Loucy (cell line): ENCODE measurements at regions not wholly inside any gene's neighbourhood (a gene's known extent, or its start where the extent isn't known, plus 50 kb on each side); places are given as distances from the start of the nearest gene placed in this dataset.

Source experiments
- H2AFZ ChIP-seq: fragments of 200-600 bp; sonication (generic); 2 replicates; pipeline ENCODE4 v1.6.0; 2016; ENCODE audit warnings: antibody characterized with exemption, mild to moderate bottlenecking, low read length, moderate library complexity
- H3F3A ChIP-seq: fragments of 200-600 bp; 2 replicates; pipeline ENCODE4 v1.6.0; 2016; ENCODE audit warnings: antibody characterized with exemption, low read depth, mild to moderate bottlenecking
- H3K27me3 ChIP-seq: fragments of 200-600 bp; sonication (generic); 2 replicates; pipeline ENCODE4 v1.6.1; 2014; ENCODE audit warnings: low read length, mild to moderate bottlenecking; ENCODE audit not compliant: insufficient read depth, poor library complexity, severe bottlenecking
- H3K36me3 ChIP-seq: fragments of 200-600 bp; sonication (generic); 2 replicates; pipeline ENCODE4 v1.6.1; 2016; ENCODE audit warnings: low read length; ENCODE audit not compliant: insufficient read depth
- H3K4me1 ChIP-seq: fragments of 200-600 bp; sonication (generic); 2 replicates; pipeline ENCODE4 v1.5.1; 2014; ENCODE audit warnings: low read length, mild to moderate bottlenecking; ENCODE audit not compliant: insufficient read depth, poor library complexity, severe bottlenecking
- H3K4me2 ChIP-seq: fragments of 200-600 bp; sonication (generic); 2 replicates; pipeline ENCODE4 v1.6.0; 2014; ENCODE audit warnings: antibody characterized with exemption, low read length, low read depth, mild to moderate bottlenecking; ENCODE audit not compliant: poor library complexity, severe bottlenecking
- H3K4me3 ChIP-seq: fragments of 200-600 bp; sonication (generic); 2 replicates; pipeline ENCODE4 v1.5.1; 2014; ENCODE audit warnings: low read length, mild to moderate bottlenecking, mixed read lengths; ENCODE audit not compliant: poor library complexity, severe bottlenecking
- H3K79me2 ChIP-seq: fragments of 200-600 bp; sonication (generic); 2 replicates; pipeline ENCODE4 v1.6.1; 2014; ENCODE audit warnings: low read length; ENCODE audit not compliant: insufficient read depth
- H3K9ac ChIP-seq: fragments of 200-600 bp; sonication (generic); 2 replicates; pipeline ENCODE4 v1.6.0; 2014; ENCODE audit warnings: mild to moderate bottlenecking, low read depth, low read length, moderate library complexity; ENCODE audit not compliant: poor library complexity, severe bottlenecking
- H3K9me2 ChIP-seq: fragments of 200-600 bp; sonication (generic); replicated peaks from 2 replicates; pipeline ENCODE4 v1.6.1; 2016; ENCODE audit warnings: low read depth, low read length, mixed read lengths
- H3K9me3 ChIP-seq: fragments of 200-600 bp; sonication (generic); 2 replicates; pipeline ENCODE4 v1.6.1; 2014; ENCODE audit warnings: mild to moderate bottlenecking, antibody characterized with exemption, low read length, low read depth; ENCODE audit not compliant: insufficient read depth
- H4K20me1 ChIP-seq: fragments of 200-600 bp; sonication (generic); 2 replicates; pipeline ENCODE4 v1.6.0; 2014; ENCODE audit warnings: antibody characterized with exemption, low read length, mild to moderate bottlenecking; ENCODE audit not compliant: insufficient read depth, poor library complexity, severe bottlenecking
- CTCF ChIP-seq: fragments of 200-600 bp; sonication (generic); conservative IDR thresholded peaks from 2 replicates; pipeline ENCODE4 v1.5.1; 2014; ENCODE audit warnings: mild to moderate bottlenecking, antibody characterized with exemption, low read length
- EZH2phosphoT487 ChIP-seq: fragments of 200-600 bp; IDR thresholded peaks from 2 replicates; pipeline ENCODE4 v1.6.1; 2018; ENCODE audit warnings: antibody characterized with exemption, mild to moderate bottlenecking, moderate library complexity, borderline replicate concordance

- no peaks in the 10 kb centered on the region for H3K9me3 ChIP-seq
- H3K4me1 ChIP-seq = no peaks in the 10 kb centered on the region
- TF ChIP-seq CTCF (no peak), EZH2phosphoT487 (no peak)
- no peaks in the 10 kb centered on the region for H3F3A ChIP-seq
- H4K20me1 ChIP-seq = no peaks in the 10 kb centered on the region
- no peak overlapping the region for H2AFZ ChIP-seq
- H3K36me3 ChIP-seq = no peaks in the 10 kb centered on the region
- no peak overlapping the region for H3K4me3 ChIP-seq
- no peak overlapping the region for H3K4me2 ChIP-seq
- H3K9me2 ChIP-seq = no peaks in the 10 kb centered on the region
- no peaks in the 10 kb centered on the region for H3K27me3 ChIP-seq
- no peak overlapping the region for H3K9ac ChIP-seq
- H3K79me2 ChIP-seq = no peaks in the 10 kb centered on the region
Measured at GRCh38 chr4:44842531-44842930, 116.2 kb upstream of the GNPDA2 start.

- H3K4me1 ChIP-seq = no peaks in the 10 kb centered on the region
- no peaks in the 10 kb centered on the region for H3K27me3 ChIP-seq
- H3K9me3 ChIP-seq = 0 out of 2 replicates have a peak, but pooled peaks cover 3% of the 10 kb centered on the region
- no peaks in the 10 kb centered on the region for H3K36me3 ChIP-seq
- no peaks in the 10 kb centered on the region for H3K9me2 ChIP-seq
- no peaks in the 10 kb centered on the region for H3F3A ChIP-seq
- H3K9ac ChIP-seq = no peak overlapping the region
- TF ChIP-seq CTCF (no peak), EZH2phosphoT487 (no peak)
- no peak overlapping the region for H3K4me2 ChIP-seq
- H3K4me3 ChIP-seq = no peak overlapping the region
- H3K79me2 ChIP-seq = no peaks in the 10 kb centered on the region
- H4K20me1 ChIP-seq = no peaks in the 10 kb centered on the region
- H2AFZ ChIP-seq = no peak overlapping the region
Measured at GRCh38 chr4:44817930-44818329, 91.6 kb upstream of the GNPDA2 start.

- Histone ChIP-seq H3K4me2 (no peak overlapping the region), H3K4me3 (no peak overlapping the region), H3K27me3 (no peaks in the 10 kb centered on the region), H3K4me1 (no peaks in the 10 kb centered on the region), H3K9ac (no peak overlapping the region), H3K9me3 (no peaks in the 10 kb centered on the region), H3K36me3 (no peaks in the 10 kb centered on the region), H3K9me2 (no peaks in the 10 kb centered on the region), H4K20me1 (no peaks in the 10 kb centered on the region), H3K79me2 (no peaks in the 10 kb centered on the region), H3F3A (no peaks in the 10 kb centered on the region), H2AFZ (peak overlapping the region; percentile 68; the same call in 1 of the 2 replicates)
- no peak for TF ChIP-seq EZH2phosphoT487
- no peak for TF ChIP-seq CTCF
Measured at GRCh38 chr4:44806071-44806470, 79.7 kb upstream of the GNPDA2 start.
